Erythroblast (primary cell): ENCODE measurements at regions not wholly inside any gene's neighbourhood (a gene's known extent, or its start where the extent isn't known, plus 50 kb on each side); places are given as distances from the start of the nearest gene placed in this dataset.

Experiments used
- GATA1 ChIP-seq: IDR thresholded peaks from 2 replicates; pipeline ENCODE4 v1.6.1; 2011; ENCODE audit warnings: low read depth, mild to moderate bottlenecking, control low read depth, low read length, moderate library complexity
- POLR2A ChIP-seq: IDR thresholded peaks from 2 replicates; pipeline ENCODE4 v1.6.1; 2011; ENCODE audit warnings: mild to moderate bottlenecking, low read length

GRCh38 chr1:96222701-96223100, 498.9 kb upstream of the PTBP2 start:
- TF ChIP-seq POLR2A (no peak), GATA1 (no peak)
